ENCODE measurements at regions not wholly inside any gene's neighbourhood (a gene's known extent, or its start where the extent isn't known, plus 50 kb on each side); places are given as distances from the start of the nearest gene placed in this dataset.

DNA sequence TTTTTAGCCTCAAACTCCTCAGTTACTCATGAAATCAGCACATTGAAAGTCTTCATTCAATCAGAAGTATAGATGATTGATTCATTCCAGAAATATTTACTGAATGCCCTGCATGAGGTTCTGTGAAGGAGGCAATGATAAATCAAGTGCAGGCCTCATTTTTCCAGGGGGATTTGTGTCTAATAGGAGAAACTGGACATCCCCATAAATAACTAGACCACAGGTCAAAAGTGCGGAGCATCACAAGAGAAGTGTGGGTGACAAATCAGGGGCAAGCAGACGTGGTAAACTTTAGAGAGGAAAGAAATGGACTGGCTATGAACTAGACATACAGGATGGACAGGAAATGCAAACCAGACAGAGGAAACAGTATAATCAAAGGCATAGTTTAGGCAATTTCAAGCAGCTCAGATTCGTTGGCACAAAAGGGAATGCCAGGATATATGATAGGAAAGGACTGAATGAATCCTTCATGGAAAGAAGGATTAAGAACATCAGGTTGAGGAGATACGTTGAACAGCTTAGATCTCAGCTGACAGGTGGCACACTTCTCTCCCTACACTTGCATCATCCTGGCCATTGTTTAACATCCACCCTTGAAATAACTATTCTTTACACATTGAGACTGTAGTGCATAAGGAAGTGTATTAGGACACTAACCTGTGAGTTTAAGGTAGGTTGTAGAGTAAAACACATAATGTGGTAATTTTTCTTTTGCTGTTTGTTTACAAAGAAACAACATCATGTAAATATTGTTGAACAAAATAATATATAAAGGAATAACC is 69.6 kb upstream of the RASGEF1B start:
- TF ChIP-seq, protein P1, sequence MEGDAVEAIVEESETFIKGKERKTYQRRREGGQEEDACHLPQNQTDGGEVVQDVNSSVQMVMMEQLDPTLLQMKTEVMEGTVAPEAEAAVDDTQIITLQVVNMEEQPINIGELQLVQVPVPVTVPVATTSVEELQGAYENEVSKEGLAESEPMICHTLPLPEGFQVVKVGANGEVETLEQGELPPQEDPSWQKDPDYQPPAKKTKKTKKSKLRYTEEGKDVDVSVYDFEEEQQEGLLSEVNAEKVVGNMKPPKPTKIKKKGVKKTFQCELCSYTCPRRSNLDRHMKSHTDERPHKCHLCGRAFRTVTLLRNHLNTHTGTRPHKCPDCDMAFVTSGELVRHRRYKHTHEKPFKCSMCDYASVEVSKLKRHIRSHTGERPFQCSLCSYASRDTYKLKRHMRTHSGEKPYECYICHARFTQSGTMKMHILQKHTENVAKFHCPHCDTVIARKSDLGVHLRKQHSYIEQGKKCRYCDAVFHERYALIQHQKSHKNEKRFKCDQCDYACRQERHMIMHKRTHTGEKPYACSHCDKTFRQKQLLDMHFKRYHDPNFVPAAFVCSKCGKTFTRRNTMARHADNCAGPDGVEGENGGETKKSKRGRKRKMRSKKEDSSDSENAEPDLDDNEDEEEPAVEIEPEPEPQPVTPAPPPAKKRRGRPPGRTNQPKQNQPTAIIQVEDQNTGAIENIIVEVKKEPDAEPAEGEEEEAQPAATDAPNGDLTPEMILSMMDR (IDR thresholded peaks at IDR 0.05) = no peak
- no peak for TF ChIP-seq POLR2A (IDR thresholded peaks at IDR 0.05)
- Histone ChIP-seq H3K27me3 (no peaks in the 10 kb centered on the region), H3K4me1 (no peaks in the 10 kb centered on the region), H3K36me3 (ENCODE audit: low read depth, missing control alignments) (no peaks in the 10 kb centered on the region), H3K27ac (no peak overlapping the region), H3K4me3 (no peak overlapping the region), H3K9me3 (no peaks in the 10 kb centered on the region)
- DNase-seq = no peak
- WGBS, 2 donors = 69 to 74% methylated on average over 4 of the region's 4 CpGs
- intact Hi-C loops (cut with DNase I; ENCODE audit: low total_unique reads) = no loop called here

DNA sequence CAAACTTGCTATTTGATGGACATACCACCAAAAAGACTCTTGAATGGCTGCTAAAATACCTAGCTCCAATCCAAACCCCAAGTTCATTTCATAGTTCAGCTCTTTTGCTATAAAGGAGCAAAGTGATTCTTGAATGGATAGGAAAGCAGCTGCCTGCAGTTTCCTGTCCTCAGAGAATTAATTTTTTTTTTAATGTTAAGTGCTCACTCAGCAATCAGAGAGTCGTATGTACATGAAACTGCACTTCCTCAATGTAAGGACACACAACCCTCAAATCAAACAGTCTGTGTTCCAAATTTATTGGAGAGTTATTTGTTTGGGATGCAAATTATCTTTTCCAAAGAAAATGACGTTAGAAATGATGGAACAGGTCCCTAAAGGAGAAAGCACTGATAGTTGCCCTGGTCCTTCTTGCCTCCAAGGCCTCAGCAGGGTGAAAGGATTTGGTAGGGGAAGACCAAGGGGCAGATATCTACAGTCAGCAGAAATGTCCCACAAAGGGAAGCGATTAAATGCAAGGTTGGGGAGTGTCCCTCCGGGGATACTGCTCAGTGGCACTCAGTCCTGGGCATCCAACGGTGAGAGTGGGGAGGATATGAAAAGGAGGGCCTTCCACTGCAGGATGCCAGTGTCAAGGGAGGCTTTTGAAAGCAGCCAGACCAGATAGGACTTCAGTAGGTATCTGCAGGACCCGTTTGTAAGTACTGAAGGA is 67.2 kb upstream of the RASGEF1B start:
- H3K27ac ChIP-seq = no peak overlapping the region
- 74 to 79% methylated on average over 6 of the region's 6 CpGs for WGBS, 2 donors
- no peaks in the 10 kb centered on the region for H3K9me3 ChIP-seq
- TF ChIP-seq POLR2A (IDR thresholded peaks at IDR 0.05) = no peak
- TF ChIP-seq, protein P1 (IDR thresholded peaks at IDR 0.05) = no peak
- H3K36me3 ChIP-seq (ENCODE audit: low read depth, missing control alignments) = no peaks in the 10 kb centered on the region
- no peaks in the 10 kb centered on the region for H3K4me1 ChIP-seq
- intact Hi-C loops (cut with DNase I; ENCODE audit: low total_unique reads) = no loop called here
- H3K27me3 ChIP-seq = no peaks in the 10 kb centered on the region
- DNase-seq = no peak
- H3K4me3 ChIP-seq = no peak overlapping the region

DNA sequence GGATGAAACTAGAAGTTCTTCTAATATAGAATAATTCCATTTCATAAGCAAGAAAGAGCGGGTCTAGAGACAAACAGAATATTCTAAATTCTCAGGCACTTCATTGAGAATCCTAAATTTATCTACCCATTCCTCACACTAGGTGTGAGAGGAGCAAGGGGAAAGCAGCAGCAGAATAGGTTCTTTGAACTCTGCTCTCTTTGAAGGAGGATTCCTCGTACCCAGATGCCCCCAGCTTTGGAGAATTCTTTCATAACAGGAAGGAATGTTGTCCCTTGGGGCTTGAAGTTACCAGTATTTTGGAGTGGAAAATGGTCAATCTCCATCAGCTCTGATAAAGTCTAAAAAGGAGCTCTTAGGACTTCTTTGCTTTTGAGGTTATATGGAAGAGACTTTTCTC is 59.7 kb upstream of the RASGEF1B start:
- Histone ChIP-seq H3K27ac (no peak overlapping the region), H3K36me3 (ENCODE audit: low read depth, missing control alignments) (no peaks in the 10 kb centered on the region), H3K9me3 (peaks cover 5% of the 10 kb centered on the region), H3K27me3 (no peaks in the 10 kb centered on the region), H3K4me1 (no peaks in the 10 kb centered on the region), H3K4me3 (no peak overlapping the region)
- TF ChIP-seq, protein P1 (IDR thresholded peaks at IDR 0.05) = no peak
- intact Hi-C loops (cut with DNase I; ENCODE audit: low total_unique reads) = no loop called here
- WGBS, 2 donors = 60% methylated on average over 2 of the region's 2 CpGs
- no peak for DNase-seq

DNA sequence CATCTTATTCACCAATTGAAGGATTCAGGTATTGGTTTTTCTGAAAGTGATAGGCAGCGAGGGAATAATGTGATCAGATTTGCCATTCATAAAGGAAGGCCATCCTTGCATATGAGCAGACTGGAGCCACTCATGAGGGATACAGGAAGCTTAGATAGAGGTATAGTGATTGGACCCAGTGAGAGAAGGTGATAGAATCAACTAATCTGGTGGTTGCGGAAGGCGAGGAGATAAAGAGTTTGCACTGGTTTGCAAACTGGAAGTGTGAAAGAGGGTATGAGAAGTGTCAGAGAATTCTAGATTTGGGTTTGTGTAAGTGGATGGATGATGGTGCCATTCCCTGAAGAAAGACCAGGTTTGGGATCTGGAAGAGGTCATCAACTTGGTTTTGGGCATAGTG is 57.3 kb upstream of the RASGEF1B start:
- 96 to 100% methylated on average over 3 of the region's 3 CpGs for WGBS, 2 donors
- H3K36me3 ChIP-seq (ENCODE audit: low read depth, missing control alignments) = no peaks in the 10 kb centered on the region
- H3K4me3 ChIP-seq = no peak overlapping the region
- no peaks in the 10 kb centered on the region for H3K4me1 ChIP-seq
- peaks cover 5% of the 10 kb centered on the region for H3K9me3 ChIP-seq
- DNase-seq = no peak
- H3K27me3 ChIP-seq = no peaks in the 10 kb centered on the region
- intact Hi-C loops (cut with DNase I; ENCODE audit: low total_unique reads) = no loop called here
- TF ChIP-seq, protein P1 (IDR thresholded peaks at IDR 0.05) = no peak
- TF ChIP-seq POLR2A (IDR thresholded peaks at IDR 0.05) = no peak
- no peak overlapping the region for H3K27ac ChIP-seq
